ENCODE measurements at regions not wholly inside any gene's neighbourhood (a gene's known extent, or its start where the extent isn't known, plus 50 kb on each side); places are given as distances from the start of the nearest gene placed in this dataset.

GRCh38 chr16:9660898-9661297 is 521.3 kb downstream of the GRIN2A start:
- TF ChIP-seq CTCF (IDR thresholded peaks at IDR 0.05; ENCODE audit: low read length): no peak
- no peak for TF ChIP-seq EZH2 (IDR thresholded peaks at IDR 0.05; ENCODE audit: borderline replicate concordance, low read length)

All from OCI-LY1 (cell line).